ENCODE measurements at regions not wholly inside any gene's neighbourhood (a gene's known extent, or its start where the extent isn't known, plus 50 kb on each side); places are given as distances from the start of the nearest gene placed in this dataset.

- no peak for DNase-seq
- intact Hi-C loops (cut with DNase I; ENCODE audit: low total_unique reads), result no loop called here
- Histone ChIP-seq H3K27ac (no peak overlapping the region), H3K9me3 (no peaks in the 10 kb centered on the region), H3K4me1 (no peaks in the 10 kb centered on the region), H3K36me3 (ENCODE audit: low read depth, missing control alignments) (no peaks in the 10 kb centered on the region), H3K27me3 (no peaks in the 10 kb centered on the region), H3K4me3 (no peak overlapping the region)
- TF ChIP-seq CTCF (IDR thresholded peaks at IDR 0.05) (no peak), POLR2A (IDR thresholded peaks at IDR 0.05) (no peak)
- 43 to 58% methylated on average over 1 of the region's 1 CpG for WGBS, 2 donors
Observed at GRCh38 chr12:25752710-25753309, 199.7 kb upstream of the LMNTD1 start.

- Histone ChIP-seq H3K4me3 (no peak overlapping the region), H3K4me1 (no peaks in the 10 kb centered on the region), H3K9me3 (no peaks in the 10 kb centered on the region), H3K27ac (no peak overlapping the region), H3K27me3 (no peaks in the 10 kb centered on the region), H3K36me3 (ENCODE audit: low read depth, missing control alignments) (no peaks in the 10 kb centered on the region)
- DNase-seq, result no peak
- 74 to 83% methylated on average over 4 of the region's 4 CpGs for WGBS, 2 donors
- intact Hi-C loops (cut with DNase I; ENCODE audit: low total_unique reads), result no loop called here
- TF ChIP-seq POLR2A (IDR thresholded peaks at IDR 0.05), result no peak
- TF ChIP-seq CTCF (IDR thresholded peaks at IDR 0.05), result no peak
Observed at GRCh38 chr12:25755136-25755970, 202.3 kb upstream of the LMNTD1 start.

GRCh38 chr12:25755971-25756260, 202.6 kb upstream of the RASSF8 start:
- DNase-seq, result no peak
- Histone ChIP-seq H3K4me3 (no peak overlapping the region), H3K9me3 (no peaks in the 10 kb centered on the region), H3K27ac (no peak overlapping the region), H3K4me1 (no peaks in the 10 kb centered on the region), H3K36me3 (ENCODE audit: low read depth, missing control alignments) (no peaks in the 10 kb centered on the region), H3K27me3 (no peaks in the 10 kb centered on the region)
- 88 to 91% methylated on average over 2 of the region's 2 CpGs for WGBS, 2 donors
- intact Hi-C loops (cut with DNase I; ENCODE audit: low total_unique reads), result no loop called here
- TF ChIP-seq POLR2A (IDR thresholded peaks at IDR 0.05) (no peak), CTCF (IDR thresholded peaks at IDR 0.05) (no peak)

GRCh38 chr12:25757037-25757665, 201.3 kb upstream of the RASSF8 start:
- no peak for TF ChIP-seq CTCF (IDR thresholded peaks at IDR 0.05)
- intact Hi-C loops (cut with DNase I; ENCODE audit: low total_unique reads), result no loop called here
- Histone ChIP-seq H3K4me3 (no peak overlapping the region), H3K27me3 (no peaks in the 10 kb centered on the region), H3K27ac (no peak overlapping the region), H3K9me3 (no peaks in the 10 kb centered on the region), H3K4me1 (no peaks in the 10 kb centered on the region), H3K36me3 (ENCODE audit: low read depth, missing control alignments) (no peaks in the 10 kb centered on the region)
- WGBS, 2 donors, result 82 to 100% methylated on average over 1 of the region's 1 CpG
- DNase-seq, result no peak

All from testis (tissue), 2 donors.